ENCODE measurements at regions not wholly inside any gene's neighbourhood (a gene's known extent, or its start where the extent isn't known, plus 50 kb on each side); places are given as distances from the start of the nearest gene placed in this dataset.

DNA sequence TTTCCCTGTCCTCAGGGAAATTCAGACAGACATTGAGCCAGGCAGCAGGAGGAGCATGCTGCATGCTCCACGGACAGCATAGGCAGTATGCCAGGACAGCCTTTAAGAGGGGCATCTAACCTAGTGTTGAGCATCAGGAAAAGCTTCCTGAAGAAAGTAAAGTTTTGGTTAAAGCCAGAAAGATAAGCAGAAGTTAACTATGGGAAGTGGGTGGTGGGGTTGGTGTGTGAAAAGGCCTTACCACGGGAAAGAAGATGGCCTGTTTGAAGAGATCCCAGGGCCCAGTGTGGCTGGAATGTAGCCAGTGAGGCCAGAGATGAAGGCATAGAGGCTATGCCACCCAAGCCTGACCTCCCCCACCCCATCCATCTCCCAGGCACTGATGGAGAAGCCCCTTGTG is 102.4 kb upstream of the PLXNA4 start:
- no peak for ATAC-seq (ENCODE audit: insufficient read depth, low read depth)
- no peaks in the 10 kb centered on the region for H4K20me1 ChIP-seq (ENCODE audit: insufficient read depth, low read length)
- no peak overlapping the region for H2AFZ ChIP-seq (ENCODE audit: low read depth, low read length)
- no peak for TF ChIP-seq EZH2 (IDR thresholded peaks at IDR 0.05; ENCODE audit: borderline replicate concordance, low read depth, low read length, severe bottlenecking)
- TF ChIP-seq, protein P1, sequence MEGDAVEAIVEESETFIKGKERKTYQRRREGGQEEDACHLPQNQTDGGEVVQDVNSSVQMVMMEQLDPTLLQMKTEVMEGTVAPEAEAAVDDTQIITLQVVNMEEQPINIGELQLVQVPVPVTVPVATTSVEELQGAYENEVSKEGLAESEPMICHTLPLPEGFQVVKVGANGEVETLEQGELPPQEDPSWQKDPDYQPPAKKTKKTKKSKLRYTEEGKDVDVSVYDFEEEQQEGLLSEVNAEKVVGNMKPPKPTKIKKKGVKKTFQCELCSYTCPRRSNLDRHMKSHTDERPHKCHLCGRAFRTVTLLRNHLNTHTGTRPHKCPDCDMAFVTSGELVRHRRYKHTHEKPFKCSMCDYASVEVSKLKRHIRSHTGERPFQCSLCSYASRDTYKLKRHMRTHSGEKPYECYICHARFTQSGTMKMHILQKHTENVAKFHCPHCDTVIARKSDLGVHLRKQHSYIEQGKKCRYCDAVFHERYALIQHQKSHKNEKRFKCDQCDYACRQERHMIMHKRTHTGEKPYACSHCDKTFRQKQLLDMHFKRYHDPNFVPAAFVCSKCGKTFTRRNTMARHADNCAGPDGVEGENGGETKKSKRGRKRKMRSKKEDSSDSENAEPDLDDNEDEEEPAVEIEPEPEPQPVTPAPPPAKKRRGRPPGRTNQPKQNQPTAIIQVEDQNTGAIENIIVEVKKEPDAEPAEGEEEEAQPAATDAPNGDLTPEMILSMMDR (IDR thresholded peaks at IDR 0.05; ENCODE audit: borderline replicate concordance, extremely low read depth, low read length, poor library complexity, severe bottlenecking): no peak
- no peak overlapping the region for H3K4me2 ChIP-seq (ENCODE audit: insufficient read depth, low read length)
- no peaks in the 10 kb centered on the region for H3K36me3 ChIP-seq (ENCODE audit: insufficient read depth, low read length)
- no peak for DNase-seq
- H3K4me1 ChIP-seq (ENCODE audit: insufficient read depth, low read length): no peaks in the 10 kb centered on the region
- no peak overlapping the region for H3K27ac ChIP-seq (ENCODE audit: low read length)
- no peak overlapping the region for H3K4me3 ChIP-seq (ENCODE audit: low read depth in 1 of 2, low read length in 2 of 2)
- H3K79me2 ChIP-seq (ENCODE audit: insufficient read depth, low read length): no peaks in the 10 kb centered on the region
- no peak overlapping the region for H3K9ac ChIP-seq (ENCODE audit: low read depth, low read length)
- no peaks in the 10 kb centered on the region for H3K9me3 ChIP-seq (ENCODE audit: insufficient read depth, low read length, severe bottlenecking)
- no peaks in the 10 kb centered on the region for H3K27me3 ChIP-seq (ENCODE audit: insufficient read depth, low read length, poor library complexity)

DNA sequence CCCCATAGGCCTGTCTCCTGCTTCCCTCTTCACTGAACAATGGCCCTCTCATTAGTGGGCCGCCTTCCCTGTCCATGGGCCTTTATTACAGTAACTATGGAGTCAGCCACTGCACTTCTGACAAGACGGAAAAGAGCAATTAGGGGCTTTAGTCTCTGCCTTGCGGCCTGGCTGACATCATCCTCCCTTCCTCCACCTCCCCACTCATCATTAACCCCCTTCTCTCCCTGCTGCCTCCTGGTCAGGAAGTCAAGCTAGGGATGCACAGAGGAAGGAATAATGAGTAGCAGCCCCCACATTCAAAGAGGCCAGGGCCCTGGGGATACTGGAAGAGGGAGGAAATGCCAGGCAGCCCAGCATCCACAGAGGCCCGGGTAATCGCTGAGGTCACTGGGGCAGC is 101.6 kb upstream of the PLXNA4 start:
- ATAC-seq (ENCODE audit: insufficient read depth, low read depth) (no peak), DNase-seq (no peak)
- H2AFZ ChIP-seq (ENCODE audit: low read depth, low read length): no peak overlapping the region
- no peaks in the 10 kb centered on the region for H4K20me1 ChIP-seq (ENCODE audit: insufficient read depth, low read length)
- no peaks in the 10 kb centered on the region for H3K36me3 ChIP-seq (ENCODE audit: insufficient read depth, low read length)
- no peaks in the 10 kb centered on the region for H3K9me3 ChIP-seq (ENCODE audit: insufficient read depth, low read length, severe bottlenecking)
- H3K9ac ChIP-seq (ENCODE audit: low read depth, low read length): no peak overlapping the region
- H3K79me2 ChIP-seq (ENCODE audit: insufficient read depth, low read length): no peaks in the 10 kb centered on the region
- H3K4me1 ChIP-seq (ENCODE audit: insufficient read depth, low read length): no peaks in the 10 kb centered on the region
- no peak overlapping the region for H3K27ac ChIP-seq (ENCODE audit: low read length)
- no peak overlapping the region for H3K4me2 ChIP-seq (ENCODE audit: insufficient read depth, low read length)
- H3K27me3 ChIP-seq (ENCODE audit: insufficient read depth, low read length, poor library complexity): no peaks in the 10 kb centered on the region
- TF ChIP-seq, protein P1 (IDR thresholded peaks at IDR 0.05; ENCODE audit: borderline replicate concordance, extremely low read depth, low read length, poor library complexity, severe bottlenecking): no peak
- TF ChIP-seq EZH2 (IDR thresholded peaks at IDR 0.05; ENCODE audit: borderline replicate concordance, low read depth, low read length, severe bottlenecking): no peak
- no peak overlapping the region for H3K4me3 ChIP-seq (ENCODE audit: low read depth in 1 of 2, low read length in 2 of 2)

DNA sequence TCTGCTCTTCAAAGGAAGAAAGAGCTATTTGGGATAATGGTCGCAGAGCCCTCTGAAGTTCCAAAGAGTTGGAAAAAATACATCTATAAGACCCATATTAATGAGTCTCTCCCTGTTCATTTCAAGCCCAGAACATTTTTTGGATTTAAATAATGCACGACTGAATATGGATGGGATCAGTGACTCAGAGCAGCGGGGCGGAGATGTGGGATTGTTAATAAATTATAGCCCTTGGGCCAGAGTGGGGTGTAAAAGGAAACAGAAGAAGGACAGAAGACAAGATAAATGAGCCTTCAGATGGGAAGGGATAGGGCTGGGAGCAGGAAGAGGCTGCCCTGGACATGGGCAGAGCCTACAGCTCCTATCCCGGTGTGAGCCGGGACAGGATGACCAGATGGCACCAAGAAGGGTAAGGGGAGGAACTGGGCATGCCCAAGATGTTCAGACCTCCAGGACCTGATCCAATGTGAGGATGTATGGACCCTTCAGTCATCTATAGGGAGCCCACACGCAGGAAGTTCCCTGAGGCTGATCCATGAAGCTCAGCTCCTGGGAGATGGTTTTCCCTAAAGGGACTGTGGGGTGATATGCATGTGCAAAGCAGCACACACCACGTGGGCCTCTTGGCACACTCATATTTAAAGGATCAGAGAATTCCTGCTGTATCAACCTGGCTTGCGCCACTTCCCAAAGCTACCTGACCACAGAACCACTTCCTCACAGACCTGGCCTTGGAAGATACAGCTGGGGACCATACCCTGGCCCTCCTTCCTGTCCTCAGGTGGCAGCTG is 96.1 kb upstream of the PLXNA4 start:
- Histone ChIP-seq H3K4me3 (ENCODE audit: low read depth in 1 of 2, low read length in 2 of 2) (no peak overlapping the region), H3K27ac (ENCODE audit: low read length) (no peak overlapping the region), H3K36me3 (ENCODE audit: insufficient read depth, low read length) (no peaks in the 10 kb centered on the region), H3K4me1 (ENCODE audit: insufficient read depth, low read length) (no peaks in the 10 kb centered on the region), H2AFZ (ENCODE audit: low read depth, low read length) (no peak overlapping the region), H3K27me3 (ENCODE audit: insufficient read depth, low read length, poor library complexity) (no peaks in the 10 kb centered on the region), H3K79me2 (ENCODE audit: insufficient read depth, low read length) (no peaks in the 10 kb centered on the region), H3K9me3 (ENCODE audit: insufficient read depth, low read length, severe bottlenecking) (no peaks in the 10 kb centered on the region), H3K4me2 (ENCODE audit: insufficient read depth, low read length) (no peak overlapping the region), H4K20me1 (ENCODE audit: insufficient read depth, low read length) (no peaks in the 10 kb centered on the region), H3K9ac (ENCODE audit: low read depth, low read length) (no peak overlapping the region)
- ATAC-seq (ENCODE audit: insufficient read depth, low read depth) (no peak), DNase-seq (no peak)
- TF ChIP-seq, protein P1 (IDR thresholded peaks at IDR 0.05; ENCODE audit: borderline replicate concordance, extremely low read depth, low read length, poor library complexity, severe bottlenecking): no peak
- TF ChIP-seq EZH2 (IDR thresholded peaks at IDR 0.05; ENCODE audit: borderline replicate concordance, low read depth, low read length, severe bottlenecking): no peak

Measured in DND-41 (cell line).